GM19395 (cell line): ENCODE measurements at regions not wholly inside any gene's neighbourhood (a gene's known extent, or its start where the extent isn't known, plus 50 kb on each side); places are given as distances from the start of the nearest gene placed in this dataset.
A peak's percentile ranks its signal among the peaks of the same experiment; 100 is the strongest.
"Not testable (repeated sequence)": the region's sequence is repeated elsewhere in the genome, so short reads cannot be mapped to it uniquely, and the experiment has no call there.

ENCODE experiments used
- ATAC-seq: cut with Tn5 transposase; IDR thresholded peaks from one replicate; pipeline ENCODE4 v1.9.1; 2021; ENCODE audit warnings: mild to moderate bottlenecking, moderate library complexity; ENCODE audit not compliant: unreplicated experiment

DNA sequence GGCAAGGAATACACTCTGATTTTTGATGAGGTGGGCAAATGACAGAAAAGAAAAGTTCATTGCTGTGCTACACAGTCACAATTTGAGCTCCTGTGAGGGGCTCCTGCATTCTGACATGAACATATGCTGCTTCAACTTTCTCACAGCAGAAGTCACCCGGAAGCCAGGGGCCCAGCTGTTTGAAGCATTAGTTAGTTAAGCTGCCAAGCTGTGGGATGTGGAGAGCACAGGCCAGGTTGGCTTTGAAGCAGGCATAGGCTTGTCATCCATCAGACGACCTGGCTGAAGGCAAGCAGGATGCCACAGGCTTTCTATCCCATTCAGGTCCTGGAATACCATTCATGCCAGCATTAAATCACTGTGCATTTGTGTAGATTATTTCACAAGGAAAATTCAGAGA is 63.1 kb downstream of the MTNR1B start:
- ATAC-seq = no peak

DNA sequence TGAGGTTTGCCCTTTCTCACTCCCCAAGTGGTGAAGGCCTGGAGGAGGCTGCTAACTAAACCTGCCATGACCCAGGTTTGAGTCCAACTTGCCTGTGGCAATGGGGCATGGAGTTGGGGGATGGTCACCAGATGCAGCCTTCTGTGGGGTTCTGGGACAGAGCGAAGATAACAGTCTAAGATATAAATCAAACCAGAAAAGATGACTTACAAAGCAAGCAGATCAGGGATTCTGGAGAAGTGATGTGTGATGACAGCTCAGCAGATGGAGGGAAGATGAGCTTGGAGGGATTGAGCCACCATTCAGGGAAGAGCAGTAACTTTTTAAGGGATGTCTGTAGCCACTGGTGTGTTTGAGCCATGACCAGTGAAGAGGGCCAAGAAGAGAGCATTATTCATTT is 63.6 kb downstream of the MTNR1B start:
- ATAC-seq = no peak

DNA sequence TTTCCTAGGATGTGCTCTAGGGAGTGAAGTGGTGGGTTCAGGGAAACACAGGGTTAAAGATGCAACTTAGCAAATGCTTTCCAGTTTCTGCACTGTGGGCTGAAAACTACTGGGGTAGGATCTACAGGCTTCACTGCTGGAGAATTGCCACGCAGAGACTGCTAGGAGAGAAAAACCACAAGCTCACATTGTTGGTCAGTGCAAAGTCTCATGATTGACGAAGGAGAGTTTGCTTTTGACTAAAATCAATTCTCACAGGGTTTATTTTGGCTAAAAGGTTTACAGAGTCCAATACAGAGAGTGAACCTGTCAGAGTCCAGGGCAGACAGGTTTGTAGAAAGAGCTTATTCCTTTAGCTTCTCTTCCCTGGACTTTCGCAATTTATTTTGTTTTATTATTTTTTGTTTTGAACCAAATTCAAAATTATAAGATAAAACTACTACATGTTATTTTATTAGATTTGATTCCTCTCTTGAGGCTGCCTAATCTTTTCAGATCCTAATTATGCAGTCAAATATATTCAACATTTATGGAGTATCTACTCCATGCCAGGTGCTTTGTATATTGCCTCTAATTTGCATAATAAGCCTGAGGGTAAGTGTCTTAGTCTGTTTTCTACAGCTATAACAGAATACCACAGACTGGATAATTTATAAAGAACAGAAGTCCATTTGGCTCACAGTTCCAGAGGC is 64.7 kb downstream of the MTNR1B start:
- no peak for ATAC-seq

GRCh38 chr11:93034723-93035039 is 65.2 kb downstream of the MTNR1B start:
- ATAC-seq = no peak

GRCh38 chr11:93038521-93038920 is 69.1 kb downstream of the MTNR1B start:
- ATAC-seq = no peak

- ATAC-seq = no peak
These were observed 70.2 kb downstream of the MTNR1B start for GRCh38 chr11:93039531-93040240.

DNA sequence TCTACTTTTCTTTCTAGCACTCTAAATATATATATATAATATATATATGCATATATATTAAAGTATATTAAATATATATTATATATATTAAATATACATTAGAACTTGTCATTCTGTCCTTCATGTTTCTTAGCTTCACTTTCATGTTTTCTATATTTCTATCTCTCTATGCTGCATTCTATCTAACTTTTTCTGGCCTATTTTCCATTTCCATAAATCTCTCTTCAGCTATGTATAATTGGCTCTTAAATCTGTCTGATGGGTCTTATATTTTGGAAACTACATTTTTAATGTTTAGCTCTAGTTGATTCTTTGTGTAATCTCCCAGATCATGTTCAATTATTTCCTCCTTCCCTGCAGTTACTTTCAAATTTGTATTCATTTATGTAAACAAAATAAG is 72.2 kb downstream of the MTNR1B start:
- no peak for ATAC-seq

DNA sequence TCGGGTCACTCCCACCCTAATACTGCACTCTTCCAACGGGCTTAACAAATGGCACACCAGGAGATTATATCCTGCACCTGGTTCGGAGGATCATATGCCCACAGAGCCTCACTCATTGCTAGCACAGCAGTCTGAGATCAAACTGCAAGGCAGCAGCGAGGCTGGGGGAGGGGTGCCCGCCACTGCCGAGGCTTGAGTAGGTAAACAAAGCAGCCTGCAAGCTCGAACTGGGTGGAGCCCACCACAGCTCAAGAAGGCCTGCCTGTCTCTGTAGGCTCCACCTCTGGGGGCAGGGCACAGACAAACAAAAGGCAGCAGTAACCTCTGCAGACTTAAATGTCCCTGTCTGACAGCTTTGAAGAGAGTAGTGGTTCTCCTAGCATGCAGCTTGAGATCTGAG is 73.7 kb downstream of the MTNR1B start:
- not testable (repeated sequence) for ATAC-seq

- ATAC-seq = no peak
These were observed 80.3 kb downstream of the MTNR1B start for GRCh38 chr11:93049740-93050139.

- no peak for ATAC-seq
These were observed 81.7 kb downstream of the MTNR1B start for GRCh38 chr11:93051186-93051585.

GRCh38 chr11:93053864-93054263 is 84.4 kb downstream of the MTNR1B start:
- ATAC-seq = no peak

GRCh38 chr11:93054279-93054678 is 84.8 kb downstream of the MTNR1B start:
- ATAC-seq = no peak

DNA sequence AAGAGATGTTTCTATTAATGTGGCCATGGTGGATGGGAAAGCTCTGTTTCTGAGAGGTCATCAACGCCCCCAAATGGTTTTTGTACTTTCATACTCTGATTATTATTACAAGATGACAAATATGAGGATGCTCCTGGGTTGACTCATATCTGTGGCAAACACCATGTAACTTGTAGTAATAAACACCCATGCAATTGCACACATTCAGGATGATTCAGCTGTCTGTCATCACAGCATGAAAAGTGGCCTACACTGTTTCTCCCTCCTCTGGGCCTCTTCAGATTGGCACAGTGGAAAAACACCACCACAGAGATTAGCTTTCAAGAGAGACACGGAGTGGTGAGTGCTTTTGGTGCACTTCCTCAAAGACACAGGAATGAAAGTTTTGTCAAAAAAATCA is 85.4 kb downstream of the MTNR1B start:
- peak; percentile 61 for ATAC-seq

DNA sequence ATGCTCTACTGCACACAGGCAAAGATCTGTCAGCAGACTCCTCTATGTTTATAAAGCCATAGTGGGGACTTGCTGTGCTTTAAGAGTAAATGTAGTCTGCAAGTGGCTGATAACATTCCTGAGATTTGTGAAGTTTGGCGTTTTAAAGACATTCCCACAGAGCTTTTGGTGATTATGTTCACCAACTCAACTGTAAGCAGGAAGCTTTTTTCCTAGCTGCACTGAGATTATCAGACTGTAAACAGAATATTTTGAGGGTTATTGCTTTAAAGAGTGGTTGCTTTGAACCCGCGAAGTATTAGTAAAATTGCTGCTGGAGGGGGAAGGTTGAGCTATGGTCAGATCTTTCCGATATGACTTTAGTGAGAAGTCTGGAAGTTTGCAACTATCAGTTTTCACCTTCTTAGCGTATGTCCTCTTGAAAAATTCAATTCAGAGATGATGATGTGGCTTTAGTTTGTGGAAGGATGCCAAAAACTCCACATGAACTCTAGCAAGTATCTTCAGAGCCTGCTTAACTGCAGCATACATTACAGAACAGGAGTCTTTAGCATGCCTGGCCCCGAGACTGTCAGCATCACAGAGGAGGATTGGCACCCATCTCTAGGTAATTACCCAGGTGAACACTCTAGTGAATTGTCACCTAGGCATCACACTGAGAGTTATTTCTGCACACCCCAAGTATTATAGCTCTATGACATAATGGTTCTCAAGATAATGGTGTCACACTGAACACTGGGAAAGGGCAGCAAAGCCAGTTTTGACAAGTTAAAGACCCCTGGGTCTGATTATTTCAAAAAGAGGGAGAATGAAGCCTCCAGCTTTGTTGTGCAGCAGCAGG is 89.9 kb downstream of the MTNR1B start:
- ATAC-seq = no peak

GRCh38 chr11:93063086-93063485 is 93.6 kb downstream of the MTNR1B start:
- ATAC-seq = no peak

DNA sequence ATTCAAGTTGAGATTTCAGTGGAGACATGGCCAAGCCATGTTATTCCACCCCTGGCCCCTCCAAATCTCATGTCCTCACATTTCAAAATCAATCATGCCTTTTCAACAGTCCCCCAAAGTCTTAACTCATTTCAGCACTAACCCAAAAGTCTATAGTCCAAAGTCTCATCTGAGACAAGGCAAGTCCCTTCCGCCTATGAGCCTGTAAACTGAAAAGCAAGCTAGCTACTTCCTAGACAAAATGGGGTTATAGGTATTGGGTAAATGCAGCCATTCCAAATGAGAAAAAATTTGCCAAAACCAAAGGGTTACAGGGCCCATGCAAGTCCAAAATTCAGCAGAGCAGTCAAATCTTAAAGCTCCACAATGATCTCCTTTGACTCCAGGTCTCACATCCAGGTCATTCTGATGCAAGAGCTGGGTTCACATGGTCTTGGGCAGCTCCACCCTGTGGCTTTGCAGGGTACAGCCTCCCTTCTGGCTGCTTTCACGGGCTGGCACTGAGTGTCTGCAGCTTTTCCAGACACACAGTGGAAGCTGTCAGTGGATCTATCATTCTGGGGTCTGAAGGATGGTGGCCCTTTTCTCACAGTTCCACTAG is 95.7 kb downstream of the MTNR1B start:
- not testable (repeated sequence) for ATAC-seq

DNA sequence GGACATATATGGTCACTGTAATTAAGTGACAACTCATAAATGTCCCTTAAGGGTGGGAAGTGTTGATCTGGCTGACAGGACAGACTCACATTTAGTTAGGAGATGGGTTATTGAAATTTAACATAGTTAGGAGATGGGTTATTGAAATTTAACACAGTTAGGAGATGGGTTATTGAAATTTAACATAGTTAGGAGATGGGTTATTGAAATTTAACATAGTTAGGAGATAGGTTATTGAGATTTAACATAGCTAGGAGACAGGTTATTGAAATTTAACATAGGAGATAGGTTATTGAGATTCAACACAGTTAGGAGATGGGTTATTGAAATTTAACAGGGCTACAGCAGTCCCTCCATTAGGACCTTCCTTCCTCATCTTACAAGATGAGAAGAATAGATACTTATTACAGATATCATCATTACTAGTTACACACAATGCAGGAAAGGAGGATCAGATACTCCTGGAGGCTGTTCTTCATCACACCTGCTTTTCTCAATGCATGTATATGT is 98.5 kb downstream of the MTNR1B start:
- no peak for ATAC-seq

DNA sequence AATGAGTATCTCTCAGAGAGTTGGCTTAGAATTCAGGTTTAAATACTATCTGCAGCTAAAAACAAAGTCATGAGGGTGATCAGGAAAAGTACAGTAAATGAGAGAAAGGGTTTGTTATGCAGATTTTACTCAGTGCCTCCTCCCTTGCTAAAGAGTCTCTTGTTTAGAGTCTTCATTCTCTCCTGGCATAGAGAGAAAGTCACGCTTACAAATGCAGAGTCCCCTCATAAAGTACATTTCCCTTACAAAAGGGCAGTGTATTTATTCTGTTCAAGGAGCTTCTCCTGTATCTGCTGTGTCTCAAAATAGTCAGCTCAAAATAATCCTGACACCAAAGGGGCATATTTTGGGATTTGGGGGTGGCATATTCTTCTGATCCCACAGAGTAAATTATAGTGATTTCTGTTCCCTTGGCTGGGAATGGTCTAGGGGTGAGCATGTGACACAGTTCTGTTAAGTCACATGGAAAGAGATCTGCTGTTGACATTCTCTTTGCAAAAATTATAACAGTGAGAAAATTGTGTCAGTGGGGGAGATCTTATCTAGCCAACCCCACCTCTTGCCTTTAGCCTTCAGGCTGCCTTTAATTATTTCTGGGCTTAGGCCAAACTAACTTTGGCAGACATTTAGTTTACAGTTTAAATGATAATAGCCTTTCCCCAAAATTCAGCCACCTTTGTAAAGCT is 102.9 kb downstream of the MTNR1B start:
- ATAC-seq = no peak

DNA sequence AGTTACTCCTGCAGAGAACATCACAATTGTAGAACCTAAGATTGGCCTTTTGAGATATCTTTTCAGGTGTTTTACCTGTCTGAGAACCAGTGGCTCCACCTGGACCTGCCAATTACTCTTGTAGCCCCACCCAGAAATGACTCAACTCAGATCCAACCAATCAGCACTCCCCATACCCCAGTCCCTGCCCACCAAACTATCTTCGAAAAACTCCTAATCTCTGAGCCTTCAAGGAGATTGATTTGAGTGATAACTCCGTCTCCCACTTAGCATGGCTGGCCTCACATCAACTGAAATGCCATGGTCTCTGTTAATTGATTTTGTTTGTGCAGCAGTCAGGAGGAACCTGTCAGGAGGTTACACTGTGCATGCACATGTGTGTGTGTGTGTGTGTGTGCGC is 103.6 kb downstream of the MTNR1B start:
- no peak for ATAC-seq

- ATAC-seq = no peak
These were observed 104.2 kb downstream of the MTNR1B start for GRCh38 chr11:93073508-93074280.
